Thymus (tissue), 11 donors: ENCODE measurements at regions not wholly inside any gene's neighbourhood (a gene's known extent, or its start where the extent isn't known, plus 50 kb on each side); places are given as distances from the start of the nearest gene placed in this dataset.

Experiments used
- DNase-seq, 9 donors: peaks; one replicate each; pipeline ENCODE4 v3.0.0-alpha.2; 2013; ENCODE audit warnings: low spot score in 9 of 9, low read depth in 6 of 9, missing footprints in 1 of 9
- H3K27ac ChIP-seq, 2 donors: one replicate each; pipeline ENCODE4 v1.5.1; 2013; ENCODE audit warnings: control low read depth in 1 of 2, low read depth in 1 of 2, low read length in 1 of 2, mild to moderate bottlenecking in 1 of 2, moderate library complexity in 1 of 2
- H3K27me3 ChIP-seq, 2 donors: one replicate each; pipeline ENCODE4 v1.5.1; 2013; ENCODE audit warnings: low read length in 1 of 2; ENCODE audit not compliant: control insufficient read depth in 2 of 2, insufficient read depth in 1 of 2
- H3K36me3 ChIP-seq, 2 donors: one replicate each; pipeline ENCODE4 v1.5.1; 2013; ENCODE audit warnings: low read length in 1 of 2, mild to moderate bottlenecking in 1 of 2, moderate library complexity in 1 of 2; ENCODE audit not compliant: control insufficient read depth in 2 of 2, insufficient read depth in 2 of 2
- H3K4me1 ChIP-seq, 2 donors: one replicate each; pipeline ENCODE4 v1.5.1; 2013; ENCODE audit warnings: low read length in 2 of 2; ENCODE audit not compliant: control insufficient read depth in 2 of 2, insufficient read depth in 2 of 2
- H3K4me3 ChIP-seq, 2 donors: one replicate each; pipeline ENCODE4 v1.5.1; 2013; ENCODE audit warnings: low read length in 2 of 2, control low read depth in 1 of 2, mild to moderate bottlenecking in 1 of 2
- H3K9me3 ChIP-seq, 2 donors: one replicate each; pipeline ENCODE4 v1.5.1; 2013; ENCODE audit warnings: low read length in 1 of 2, mild to moderate bottlenecking in 1 of 2; ENCODE audit not compliant: control insufficient read depth in 2 of 2, insufficient read depth in 1 of 2
- WGBS: extraction: QIAGEN DNeasy Blood & Tissue Kit; methylation state at CpG from one replicate; pipeline ENCODE4 v1.1.7; 2013; 5-methylcytosine and 5-hydroxymethylcytosine counted together
- donor health status: healthy.

DNA sequence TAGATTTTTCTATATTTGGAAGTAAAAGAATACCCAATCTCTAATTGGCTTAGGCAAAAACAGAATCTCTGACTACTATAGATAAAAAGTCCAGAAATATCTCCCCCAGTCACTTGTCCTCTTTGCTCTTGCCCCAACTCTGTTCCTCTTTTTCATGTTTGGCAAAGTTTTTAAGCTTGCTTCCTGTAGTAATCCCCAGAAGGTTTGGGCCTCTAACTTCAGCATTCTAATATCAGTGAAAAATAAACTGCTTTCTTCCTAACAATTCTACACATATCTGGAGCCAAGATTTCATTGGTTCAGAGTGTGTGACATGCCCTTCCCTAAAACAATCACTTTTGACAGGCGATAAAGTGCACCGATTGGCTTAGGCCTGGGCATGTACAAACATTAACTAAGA, 1680.3 kb downstream of the MAT2B start:
- 77% methylated on average over 2 of the region's 2 CpGs for WGBS
- H3K36me3 ChIP-seq = no peaks in the 10 kb centered on the region
- H3K4me3 ChIP-seq = no peak overlapping the region
- no peak overlapping the region for H3K27ac ChIP-seq
- no peak for DNase-seq
- no peaks in the 10 kb centered on the region for H3K27me3 ChIP-seq
- H3K4me1 ChIP-seq = peaks cover 3 to 7% of the 10 kb centered on the region in 2 donors
- H3K9me3 ChIP-seq = peaks cover 0 to 12% of the 10 kb centered on the region in 2 donors

DNA sequence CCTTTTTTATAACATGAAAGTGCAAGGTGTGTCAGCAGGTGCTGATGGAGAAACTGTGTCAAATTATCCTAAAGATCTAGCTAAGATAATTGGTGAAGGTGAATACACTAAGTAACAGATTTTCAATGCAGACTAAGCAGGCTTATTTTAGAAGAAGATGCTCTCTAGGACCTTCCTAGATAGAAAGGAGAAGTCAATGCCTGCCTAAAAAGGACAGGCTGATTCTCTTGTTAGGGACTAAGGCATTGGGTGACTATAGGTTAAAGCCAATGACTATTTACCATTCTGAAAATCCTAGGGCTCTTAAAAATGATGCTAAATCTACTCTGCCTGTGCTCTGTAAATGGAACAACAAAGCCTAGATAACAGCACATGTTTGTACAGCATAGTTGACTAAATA, 1682.4 kb downstream of the MAT2B start:
- peaks cover 3 to 8% of the 10 kb centered on the region in 2 donors for H3K4me1 ChIP-seq
- no peak overlapping the region for H3K27ac ChIP-seq
- no peaks in the 10 kb centered on the region for H3K36me3 ChIP-seq
- H3K9me3 ChIP-seq = peaks cover 0 to 12% of the 10 kb centered on the region in 2 donors
- H3K27me3 ChIP-seq = no peaks in the 10 kb centered on the region
- no peak for DNase-seq
- no peak overlapping the region for H3K4me3 ChIP-seq

DNA sequence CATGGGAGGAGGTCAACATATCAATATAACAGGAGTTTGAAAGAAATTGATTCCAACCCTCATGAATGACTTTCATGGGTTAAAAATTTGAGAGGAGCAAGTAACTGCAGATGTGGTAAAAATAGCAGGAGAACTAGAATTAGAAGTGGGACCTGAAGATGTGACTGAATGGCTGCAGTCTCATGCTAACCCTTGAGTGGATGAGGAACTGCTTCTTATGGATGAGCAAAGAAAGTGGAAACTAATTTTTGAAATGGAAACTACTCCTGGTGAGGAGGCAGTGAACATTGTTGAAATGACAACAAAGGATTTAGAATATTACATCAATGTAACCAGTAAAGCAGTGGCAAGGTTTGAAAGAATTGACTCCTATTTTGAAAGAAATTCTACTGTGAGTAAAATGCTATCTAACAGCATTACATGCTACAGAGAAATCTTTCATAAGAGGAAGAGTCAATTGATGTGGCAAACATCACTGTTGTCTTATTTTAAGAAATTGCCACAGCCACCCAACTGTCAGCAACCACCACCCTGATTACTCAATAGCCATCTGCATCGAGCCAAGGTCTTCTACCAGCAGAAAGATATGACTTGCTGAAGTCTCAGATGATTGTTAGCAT, 1683.2 kb downstream of the MAT2B start:
- H3K27me3 ChIP-seq = no peaks in the 10 kb centered on the region
- WGBS = 5% methylated on average over 1 of the region's 1 CpG
- H3K36me3 ChIP-seq = no peaks in the 10 kb centered on the region
- DNase-seq = peak in 5 of 9 donors; percentile 18 to 69 (median 32)
- H3K27ac ChIP-seq = peak overlapping the region in 1 of 2 donors; percentile 58
- H3K4me1 ChIP-seq = peaks cover 3 to 8% of the 10 kb centered on the region in 2 donors
- H3K9me3 ChIP-seq = peaks cover 0 to 11% of the 10 kb centered on the region in 2 donors
- H3K4me3 ChIP-seq = no peak overlapping the region

DNA sequence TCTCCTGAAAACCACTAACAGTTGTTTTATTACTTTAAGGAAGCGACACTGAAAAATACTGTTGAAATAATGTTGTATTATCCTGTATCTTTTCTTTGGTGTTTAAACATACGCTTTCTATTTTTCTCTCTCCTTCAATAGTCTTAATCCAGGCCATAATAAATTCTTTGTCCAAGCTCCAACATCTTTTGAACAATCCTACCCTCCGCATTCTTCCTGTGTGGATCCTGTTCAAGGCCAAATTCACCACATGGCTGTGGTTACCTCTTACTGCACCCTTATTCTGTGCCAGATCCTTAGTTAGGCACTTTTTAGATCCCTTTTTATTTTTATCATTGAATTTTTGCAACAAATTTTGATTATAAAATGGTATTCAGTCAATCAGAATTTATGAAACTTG, 1691.5 kb downstream of the MAT2B start:
- DNase-seq = no peak
- Histone ChIP-seq H3K4me1 (no peaks in the 10 kb centered on the region), H3K36me3 (no peaks in the 10 kb centered on the region), H3K4me3 (no peak overlapping the region), H3K27ac (no peak overlapping the region), H3K9me3 (no peaks in the 10 kb centered on the region), H3K27me3 (no peaks in the 10 kb centered on the region)
- WGBS = 94% methylated on average over 3 of the region's 3 CpGs

DNA sequence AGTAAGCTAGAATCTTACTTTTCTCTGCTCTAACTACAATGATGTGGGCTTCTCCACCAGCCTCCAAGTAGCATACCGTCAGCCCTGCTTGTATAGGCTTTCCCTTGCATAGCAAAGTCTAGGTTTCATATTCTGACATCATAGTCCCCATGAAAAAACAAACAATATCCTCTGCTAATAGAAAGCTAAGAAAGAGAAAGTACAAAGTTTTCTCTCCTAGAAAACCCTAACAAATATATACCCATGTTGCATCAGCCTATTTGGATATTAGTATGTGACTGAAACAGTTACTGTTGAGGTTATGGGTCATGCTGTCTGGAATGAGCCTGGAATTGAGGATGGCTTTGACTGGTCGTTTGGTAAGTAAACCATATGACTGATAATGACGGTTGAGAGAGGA, 1696.0 kb downstream of the MAT2B start:
- H3K9me3 ChIP-seq = no peaks in the 10 kb centered on the region
- no peaks in the 10 kb centered on the region for H3K27me3 ChIP-seq
- DNase-seq = no peak
- no peak overlapping the region for H3K27ac ChIP-seq
- no peaks in the 10 kb centered on the region for H3K4me1 ChIP-seq
- 96% methylated on average over 3 of the region's 3 CpGs for WGBS
- H3K36me3 ChIP-seq = no peaks in the 10 kb centered on the region
- no peak overlapping the region for H3K4me3 ChIP-seq

DNA sequence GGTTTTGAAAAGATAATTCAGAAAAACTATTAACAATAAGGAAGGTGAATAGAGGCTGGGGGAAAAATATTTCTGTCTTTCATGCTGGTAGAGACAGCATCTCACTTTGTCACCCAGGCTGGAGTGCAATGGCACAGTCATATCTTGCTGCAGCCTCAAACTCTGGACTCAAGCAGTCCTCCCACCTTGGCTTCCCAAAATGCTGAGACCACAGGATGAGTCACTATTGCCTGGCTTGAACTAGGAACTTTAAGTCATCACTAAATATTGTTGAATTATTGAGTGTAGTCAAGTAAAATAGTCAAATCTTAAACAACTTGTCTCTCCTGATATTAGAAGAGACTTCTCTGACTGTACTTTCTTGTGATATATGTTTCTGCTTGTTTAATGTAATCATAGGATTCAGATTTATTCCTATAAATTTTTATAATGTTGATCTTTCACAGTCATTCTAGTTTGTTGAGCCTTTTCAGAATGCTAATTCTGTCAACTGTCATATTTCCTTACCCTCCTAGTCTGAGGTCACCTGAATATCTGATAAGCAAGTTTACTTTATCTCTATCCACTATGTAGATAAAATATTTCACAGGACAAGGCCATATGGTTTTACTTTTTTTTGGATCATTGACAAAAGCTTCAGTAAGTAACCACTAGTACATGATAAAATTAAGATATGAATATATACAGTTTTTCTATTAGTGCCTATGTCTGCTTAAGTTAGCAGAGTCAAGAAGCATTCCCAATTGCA, 1696.5 kb downstream of the MAT2B start:
- H3K27me3 ChIP-seq = no peaks in the 10 kb centered on the region
- no peaks in the 10 kb centered on the region for H3K36me3 ChIP-seq
- peaks cover 0 to 3% of the 10 kb centered on the region in 2 donors for H3K4me1 ChIP-seq
- DNase-seq = no peak
- H3K9me3 ChIP-seq = no peaks in the 10 kb centered on the region
- no peak overlapping the region for H3K4me3 ChIP-seq
- no peak overlapping the region for H3K27ac ChIP-seq

DNA sequence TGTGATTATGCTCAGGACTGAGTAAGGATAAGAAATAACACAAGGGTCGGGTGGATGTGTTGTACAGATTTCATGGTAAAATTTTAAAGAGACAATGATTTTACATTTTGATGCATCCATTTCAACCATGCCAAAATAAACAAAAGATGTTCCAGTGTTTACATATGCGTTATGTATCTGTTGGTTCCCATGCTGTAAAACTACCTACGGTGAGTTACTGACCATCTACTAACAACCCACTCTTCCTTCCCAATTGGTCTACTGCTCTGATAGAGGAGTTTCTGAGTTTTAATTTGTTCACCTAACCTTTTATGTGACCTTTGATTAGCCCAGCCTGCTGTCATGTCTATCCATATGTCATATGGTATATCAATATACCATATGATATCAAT, 1697.1 kb downstream of the MAT2B start:
- Histone ChIP-seq H3K27ac (no peak overlapping the region), H3K4me3 (no peak overlapping the region), H3K4me1 (peaks cover 0 to 3% of the 10 kb centered on the region in 2 donors), H3K27me3 (no peaks in the 10 kb centered on the region), H3K36me3 (no peaks in the 10 kb centered on the region), H3K9me3 (no peaks in the 10 kb centered on the region)
- whole genome bisulfite sequencing = 95% methylated on average over 3 of the region's 3 CpGs
- no peak for DNase-seq

DNA sequence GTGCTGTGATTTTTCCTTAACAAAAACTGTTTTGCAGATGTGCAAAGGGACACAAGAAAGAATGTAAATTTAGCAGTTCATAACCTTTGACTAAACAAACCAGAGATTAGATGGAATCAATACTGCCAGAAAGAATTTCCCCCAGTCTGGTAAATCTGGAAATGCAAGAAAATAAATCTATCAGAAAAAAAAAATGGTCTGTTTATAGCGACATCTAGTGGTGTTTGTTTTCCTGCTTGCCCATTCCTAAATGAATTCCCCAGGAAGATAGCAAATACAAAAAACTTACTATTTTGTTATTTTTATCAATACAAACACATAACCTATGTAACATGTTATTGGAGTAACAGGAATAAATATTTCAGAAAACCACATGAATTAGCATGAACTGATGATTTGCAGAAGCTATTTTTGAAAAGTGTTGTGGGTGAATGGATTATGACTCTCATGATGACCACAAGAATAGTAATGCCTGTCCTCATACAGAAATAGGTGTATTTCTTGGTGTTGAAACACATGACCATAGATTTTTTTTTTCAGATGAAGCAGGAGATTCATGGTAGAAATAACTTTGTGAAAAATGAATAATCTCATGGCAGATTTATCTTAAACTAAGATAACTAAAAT, 1703.8 kb downstream of the MAT2B start:
- peak in 5 of 9 donors; percentile 5 to 42 (median 20) for DNase-seq
- H3K27me3 ChIP-seq = no peaks in the 10 kb centered on the region
- 0% methylated on average over 1 of the region's 1 CpG for WGBS
- H3K4me1 ChIP-seq = peaks cover 0 to 3% of the 10 kb centered on the region in 2 donors
- H3K36me3 ChIP-seq = no peaks in the 10 kb centered on the region
- H3K9me3 ChIP-seq = no peaks in the 10 kb centered on the region
- H3K27ac ChIP-seq = no peak overlapping the region
- no peak overlapping the region for H3K4me3 ChIP-seq

DNA sequence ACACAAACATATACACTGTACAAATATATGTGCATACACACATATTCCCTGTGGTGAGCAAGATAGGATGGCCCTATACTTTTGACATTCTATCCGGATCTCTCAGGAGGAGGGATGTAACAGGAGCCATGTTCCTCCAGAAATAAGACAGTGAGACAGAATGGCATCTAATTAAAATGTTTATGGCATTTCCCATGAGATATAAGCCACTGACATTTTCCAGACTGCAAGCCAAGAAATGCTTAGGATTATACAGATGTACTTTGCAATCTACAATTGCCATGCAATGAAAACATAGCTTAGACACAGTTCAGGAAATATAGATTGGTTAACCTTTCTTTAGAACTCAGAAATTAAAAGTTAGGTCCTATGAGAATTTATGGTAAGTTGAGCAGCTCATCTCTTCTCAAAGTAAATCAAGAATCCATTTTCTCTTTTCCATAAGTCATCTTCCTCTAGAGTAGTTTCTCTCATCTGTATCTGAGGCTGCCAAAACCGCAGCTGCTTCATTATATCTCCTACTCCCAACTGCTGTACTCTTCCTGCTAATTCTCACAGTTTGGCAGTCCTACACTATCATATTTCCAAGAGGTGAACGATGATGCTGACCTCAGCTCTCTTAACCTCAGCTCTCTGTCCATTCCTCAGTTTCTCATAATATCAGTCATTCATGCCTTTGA, 1719.1 kb downstream of the MAT2B start:
- no peak for DNase-seq
- Histone ChIP-seq H3K4me3 (no peak overlapping the region), H3K27ac (no peak overlapping the region), H3K4me1 (no peaks in the 10 kb centered on the region), H3K36me3 (no peaks in the 10 kb centered on the region), H3K9me3 (no peaks in the 10 kb centered on the region), H3K27me3 (no peaks in the 10 kb centered on the region)
- WGBS = 82% methylated on average over 3 of the region's 3 CpGs
